ENCODE measurements at regions not wholly inside any gene's neighbourhood (a gene's known extent, or its start where the extent isn't known, plus 50 kb on each side); places are given as distances from the start of the nearest gene placed in this dataset.

DNA sequence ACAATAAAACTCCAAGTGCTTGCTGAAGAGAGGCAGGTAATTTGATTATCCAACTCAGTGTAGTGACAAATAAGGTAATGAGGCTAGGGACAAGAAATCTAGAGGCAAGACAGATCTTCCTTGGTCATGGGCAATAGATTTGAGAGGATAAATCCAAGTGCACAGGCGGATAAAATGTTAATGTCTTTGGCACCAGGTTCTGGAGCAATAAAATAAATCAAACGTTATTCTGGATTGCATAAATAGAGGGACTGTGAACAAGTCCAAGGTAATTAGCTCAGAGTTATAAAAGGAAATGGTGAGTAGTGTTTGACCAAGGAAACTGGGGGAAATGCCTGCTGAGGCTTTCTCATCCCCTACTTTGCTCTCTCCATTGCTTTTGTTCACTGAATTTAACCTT lies 329.3 kb upstream of the PROX1 start:
- no peak for TF ChIP-seq YY1 (IDR thresholded peaks at IDR 0.05; ENCODE audit: insufficient read depth, insufficient read length)
- TF ChIP-seq ZNF274 (IDR thresholded peaks at IDR 0.05; ENCODE audit: low read depth, low read length), result no peak
- no peak for TF ChIP-seq SUZ12 (IDR thresholded peaks at IDR 0.05; ENCODE audit: extremely low read depth, insufficient read depth, insufficient read length)
